ENCODE measurements at regions not wholly inside any gene's neighbourhood (a gene's known extent, or its start where the extent isn't known, plus 50 kb on each side); places are given as distances from the start of the nearest gene placed in this dataset.

GRCh38 chr15:37481126-37481525 is 380.8 kb upstream of the MEIS2 start:
- no peak for TF ChIP-seq CTCF (conservative IDR thresholded peaks at IDR 0.05; ENCODE audit: low read depth in 2 of 2)
- no peak for TF ChIP-seq EZH2phosphoT487 (IDR thresholded peaks at IDR 0.05; ENCODE audit: unreplicated experiment)
- no peak for TF ChIP-seq EZH2 (IDR thresholded peaks at IDR 0.05; ENCODE audit: low read depth, unreplicated experiment)
- TF ChIP-seq JUNB (IDR thresholded peaks at IDR 0.05; ENCODE audit: unreplicated experiment) = no peak
- TF ChIP-seq POLR2AphosphoS5 (IDR thresholded peaks at IDR 0.05; ENCODE audit: low read depth) = no peak
- no peak for TF ChIP-seq ZNF331 (CRISPR knock-in tag; IDR thresholded peaks at IDR 0.05; ENCODE audit: low read depth)
- no peak for TF ChIP-seq STAT1 (IDR thresholded peaks at IDR 0.05; ENCODE audit: unreplicated experiment)
- TF ChIP-seq REST (IDR thresholded peaks at IDR 0.05; ENCODE audit: unreplicated experiment) = no peak
- TF ChIP-seq NANOG (IDR thresholded peaks at IDR 0.05; ENCODE audit: borderline replicate concordance) = no peak
- no peak for TF ChIP-seq ZNF462 (CRISPR knock-in tag; IDR thresholded peaks at IDR 0.05)
- no peak for TF ChIP-seq CREB1 (CRISPR knock-in tag; IDR thresholded peaks at IDR 0.05; ENCODE audit: low read depth)
- TF ChIP-seq ETS1 (IDR thresholded peaks at IDR 0.05) = no peak

All from GM23338 (cell line).